SU-DHL-6 (cell line): ENCODE measurements at regions not wholly inside any gene's neighbourhood (a gene's known extent, or its start where the extent isn't known, plus 50 kb on each side); places are given as distances from the start of the nearest gene placed in this dataset.

Experiments
- H2AFZ ChIP-seq: fragments of 200-600 bp; sonication (generic); 2 replicates; pipeline ENCODE4 v1.6.1; 2014; ENCODE audit warnings: low read depth, mild to moderate bottlenecking, moderate library complexity, mixed read lengths, antibody characterized with exemption, low read length; ENCODE audit not compliant: severe bottlenecking
- H3F3A ChIP-seq: fragments of 200-600 bp; shearing (Covaris generic); 2 replicates; pipeline ENCODE4 v1.6.0; 2016; ENCODE audit warnings: antibody characterized with exemption, mild to moderate bottlenecking; ENCODE audit not compliant: insufficient read depth
- H3K27ac ChIP-seq: fragments of 200-600 bp; sonication (generic); 2 replicates; pipeline ENCODE4 v1.5.1; 2016; ENCODE audit warnings: low read depth, mild to moderate bottlenecking, low read length, moderate library complexity, mixed read lengths
- H3K27me3 ChIP-seq: fragments of 200-600 bp; sonication (generic), shearing (Covaris generic); 2 replicates; pipeline ENCODE4 v1.6.0; 2014; ENCODE audit warnings: mild to moderate bottlenecking, low read length
- H3K36me3 ChIP-seq: fragments of 200-600 bp; sonication (generic); 2 replicates; pipeline ENCODE4 v1.6.1; 2014; ENCODE audit warnings: mild to moderate bottlenecking, low read length, mixed read lengths
- H3K4me2 ChIP-seq: fragments of 300-600, 200-600 bp; shearing (Covaris generic), sonication (generic); 2 replicates; pipeline ENCODE4 v1.6.0; 2014; ENCODE audit warnings: low read length, low read depth, mild to moderate bottlenecking; ENCODE audit not compliant: poor library complexity, severe bottlenecking
- H3K4me3 ChIP-seq: fragments of 200-600 bp; sonication (generic); 2 replicates; pipeline ENCODE4 v1.5.1; 2014; ENCODE audit warnings: antibody characterized with exemption, low read length, mild to moderate bottlenecking, mixed read lengths; ENCODE audit not compliant: insufficient read depth, poor library complexity, severe bottlenecking
- H3K79me2 ChIP-seq: fragments of 200-600 bp; sonication (generic); 2 replicates; pipeline ENCODE4 v1.6.1; 2014; ENCODE audit warnings: mild to moderate bottlenecking, low read length, moderate library complexity; ENCODE audit not compliant: insufficient read depth
- H3K9ac ChIP-seq: fragments of 200-600 bp; sonication (generic); 2 replicates; pipeline ENCODE4 v1.7.0; 2014; ENCODE audit warnings: mild to moderate bottlenecking, low read length
- H3K9me2 ChIP-seq: fragments of 200-600 bp; sonication (generic); replicated peaks from 2 replicates; pipeline ENCODE4 v1.6.1; 2014; ENCODE audit warnings: low read length; ENCODE audit not compliant: insufficient read depth
- H3K9me3 ChIP-seq: fragments of 200-600 bp; sonication (generic); 2 replicates; pipeline ENCODE4 v1.6.1; 2014; ENCODE audit warnings: low read length, mixed read lengths; ENCODE audit not compliant: insufficient read depth
- H4K20me1 ChIP-seq: fragments of 200-600 bp; sonication (generic); 2 replicates; pipeline ENCODE4 v1.6.1; 2014; ENCODE audit warnings: low read depth, mild to moderate bottlenecking, antibody characterized with exemption, low read length, moderate library complexity, mixed read lengths
- EZH2phosphoT487 ChIP-seq: fragments of 200-600 bp; sonication (generic), shearing (Covaris generic); conservative IDR thresholded peaks from 2 replicates; pipeline ENCODE4 v1.6.1; 2018; ENCODE audit warnings: mild to moderate bottlenecking, antibody characterized with exemption, low read length, moderate library complexity, mixed read lengths
- TF ChIP-seq, protein P1 (sequence below): fragments of 200-600 bp; sonication (generic); IDR thresholded peaks from one replicate; pipeline ENCODE4 v1.5.1; 2017; ENCODE audit warnings: antibody characterized with exemption, mild to moderate bottlenecking, low read length, moderate library complexity; ENCODE audit not compliant: insufficient read depth, poor library complexity, severe bottlenecking

DNA sequence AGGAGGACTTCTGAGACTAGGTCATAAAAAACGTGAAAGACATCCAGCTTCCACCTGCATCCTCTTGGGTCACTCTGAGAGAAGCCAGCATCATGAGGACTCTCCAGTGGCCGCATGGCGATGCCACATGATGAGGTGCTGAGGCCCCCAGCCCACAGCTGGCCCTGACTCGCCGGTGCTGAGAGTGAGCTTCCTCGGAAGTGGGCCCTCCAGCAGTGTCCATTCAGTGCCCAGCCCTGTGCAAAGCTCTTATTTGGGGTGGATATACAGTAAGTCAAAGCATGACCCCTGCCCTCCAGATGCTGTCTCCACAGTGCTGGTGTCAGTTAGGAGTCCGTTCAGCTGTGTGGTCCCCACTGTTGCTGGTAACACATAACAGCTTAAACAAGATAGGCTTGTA lies 93.6 kb upstream of the CHST15 start:
- Histone ChIP-seq H3K27ac (no peak overlapping the region), H2AFZ (no peak overlapping the region), H3K9me3 (no peaks in the 10 kb centered on the region), H3K27me3 (no peaks in the 10 kb centered on the region), H3F3A (no peaks in the 10 kb centered on the region), H3K79me2 (no peaks in the 10 kb centered on the region), H3K9me2 (no peaks in the 10 kb centered on the region), H3K9ac (no peak overlapping the region), H3K36me3 (no peaks in the 10 kb centered on the region), H3K4me3 (no peak overlapping the region), H3K4me2 (no peak overlapping the region), H4K20me1 (no peaks in the 10 kb centered on the region)
- TF ChIP-seq, protein P1, sequence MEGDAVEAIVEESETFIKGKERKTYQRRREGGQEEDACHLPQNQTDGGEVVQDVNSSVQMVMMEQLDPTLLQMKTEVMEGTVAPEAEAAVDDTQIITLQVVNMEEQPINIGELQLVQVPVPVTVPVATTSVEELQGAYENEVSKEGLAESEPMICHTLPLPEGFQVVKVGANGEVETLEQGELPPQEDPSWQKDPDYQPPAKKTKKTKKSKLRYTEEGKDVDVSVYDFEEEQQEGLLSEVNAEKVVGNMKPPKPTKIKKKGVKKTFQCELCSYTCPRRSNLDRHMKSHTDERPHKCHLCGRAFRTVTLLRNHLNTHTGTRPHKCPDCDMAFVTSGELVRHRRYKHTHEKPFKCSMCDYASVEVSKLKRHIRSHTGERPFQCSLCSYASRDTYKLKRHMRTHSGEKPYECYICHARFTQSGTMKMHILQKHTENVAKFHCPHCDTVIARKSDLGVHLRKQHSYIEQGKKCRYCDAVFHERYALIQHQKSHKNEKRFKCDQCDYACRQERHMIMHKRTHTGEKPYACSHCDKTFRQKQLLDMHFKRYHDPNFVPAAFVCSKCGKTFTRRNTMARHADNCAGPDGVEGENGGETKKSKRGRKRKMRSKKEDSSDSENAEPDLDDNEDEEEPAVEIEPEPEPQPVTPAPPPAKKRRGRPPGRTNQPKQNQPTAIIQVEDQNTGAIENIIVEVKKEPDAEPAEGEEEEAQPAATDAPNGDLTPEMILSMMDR, result no peak

GRCh38 chr10:124185084-124185483 lies 91.7 kb upstream of the CHST15 start:
- Histone ChIP-seq H3F3A (no peaks in the 10 kb centered on the region), H2AFZ (no peak overlapping the region), H4K20me1 (no peaks in the 10 kb centered on the region), H3K27ac (no peak overlapping the region), H3K9ac (no peak overlapping the region), H3K27me3 (no peaks in the 10 kb centered on the region), H3K9me2 (no peaks in the 10 kb centered on the region), H3K4me3 (no peak overlapping the region), H3K4me2 (no peak overlapping the region), H3K9me3 (no peaks in the 10 kb centered on the region), H3K79me2 (no peaks in the 10 kb centered on the region), H3K36me3 (no peaks in the 10 kb centered on the region)
- TF ChIP-seq EZH2phosphoT487, result no peak
- TF ChIP-seq, protein P1, result no peak

DNA sequence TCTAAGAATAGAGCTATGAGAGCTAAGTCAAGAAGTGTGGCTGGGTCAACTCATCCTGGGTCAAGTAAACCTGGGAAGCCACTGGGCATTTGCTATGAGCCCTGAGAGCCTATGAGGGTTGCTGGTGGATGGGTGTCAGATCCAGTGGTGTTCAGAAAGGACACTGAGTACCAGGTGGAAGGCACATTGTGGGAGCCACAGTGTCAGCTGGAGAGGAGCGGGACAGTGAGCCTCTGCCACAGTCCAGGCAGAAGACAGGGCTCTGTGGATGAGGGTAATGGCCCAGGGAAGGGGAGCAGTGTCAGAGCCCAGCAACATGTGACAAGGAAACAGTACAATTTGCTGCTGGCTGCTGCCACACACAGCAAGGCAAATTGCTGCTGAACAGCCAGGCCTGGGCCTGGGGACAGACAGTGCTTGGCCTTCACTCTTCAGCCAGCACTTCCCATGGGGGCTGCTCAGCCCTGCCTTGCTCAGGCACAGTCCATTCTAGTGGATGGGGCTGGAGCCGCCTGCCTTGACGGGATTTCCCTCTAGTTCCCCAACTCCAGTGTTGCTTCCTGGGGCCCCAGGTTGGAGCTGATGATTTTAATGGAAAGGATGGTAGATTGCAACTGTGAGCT lies 90.9 kb upstream of the CHST15 start:
- Histone ChIP-seq H3K27me3 (no peaks in the 10 kb centered on the region), H3K4me3 (no peak overlapping the region), H3K79me2 (no peaks in the 10 kb centered on the region), H3K4me2 (no peak overlapping the region), H3K9ac (no peak overlapping the region), H3K9me3 (no peaks in the 10 kb centered on the region), H3K27ac (no peak overlapping the region), H3K9me2 (no peaks in the 10 kb centered on the region), H2AFZ (no peak overlapping the region), H3F3A (no peaks in the 10 kb centered on the region), H3K36me3 (no peaks in the 10 kb centered on the region), H4K20me1 (no peaks in the 10 kb centered on the region)
- TF ChIP-seq EZH2phosphoT487, result no peak
- TF ChIP-seq, protein P1, result no peak

DNA sequence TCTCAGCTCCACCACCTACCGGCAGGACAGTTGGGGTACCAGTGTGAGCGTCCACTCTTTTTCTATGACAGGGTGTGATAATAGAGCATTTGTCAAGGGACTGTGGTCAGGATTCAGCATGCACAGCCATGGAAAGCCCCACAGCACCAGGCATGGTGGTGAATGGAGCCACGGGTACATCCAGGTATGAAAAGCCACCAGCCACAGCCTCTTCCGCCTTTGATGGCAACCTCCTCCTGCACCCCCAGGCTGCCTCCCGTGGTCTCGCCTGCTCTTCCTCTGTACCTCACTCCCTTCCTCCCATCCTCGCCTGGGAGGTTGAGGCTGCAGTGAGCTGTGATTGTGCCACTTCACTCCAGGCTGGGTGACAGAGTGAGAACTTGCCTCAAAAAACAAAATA lies 90.2 kb upstream of the CHST15 start:
- H3K9ac ChIP-seq, result no peak overlapping the region
- no peaks in the 10 kb centered on the region for H3K27me3 ChIP-seq
- no peaks in the 10 kb centered on the region for H3K9me2 ChIP-seq
- no peak for TF ChIP-seq EZH2phosphoT487
- TF ChIP-seq, protein P1, result no peak
- H2AFZ ChIP-seq, result no peak overlapping the region
- H3K9me3 ChIP-seq, result no peaks in the 10 kb centered on the region
- H3K79me2 ChIP-seq, result no peaks in the 10 kb centered on the region
- H3K27ac ChIP-seq, result no peak overlapping the region
- no peaks in the 10 kb centered on the region for H3K36me3 ChIP-seq
- H3K4me2 ChIP-seq, result no peak overlapping the region
- no peak overlapping the region for H3K4me3 ChIP-seq
- H4K20me1 ChIP-seq, result no peaks in the 10 kb centered on the region
- no peaks in the 10 kb centered on the region for H3F3A ChIP-seq
